ENCODE measurements at regions not wholly inside any gene's neighbourhood (a gene's known extent, or its start where the extent isn't known, plus 50 kb on each side); places are given as distances from the start of the nearest gene placed in this dataset.

- H3K27me3 ChIP-seq (ENCODE audit: control insufficient read depth, insufficient read depth, low read length) = no peaks in the 10 kb centered on the region
- no peaks in the 10 kb centered on the region for H3K36me3 ChIP-seq (ENCODE audit: control insufficient read depth, insufficient read depth, low read length)
- intact Hi-C loops (cut with micrococcal nuclease) = no loop called here
- H3K9me3 ChIP-seq (ENCODE audit: control insufficient read depth, insufficient read depth, low read length) = no peaks in the 10 kb centered on the region
- Mint-ChIP-seq H3K36me3 (peaks cover 11% of the 10 kb centered on the region), H3K27ac (no peak overlapping the region), H3K4me1 (no peaks in the 10 kb centered on the region), H3K27me3 (ENCODE audit: low read depth in 2 of 2) (no peaks in the 10 kb centered on the region), H3K4me3 (no peak overlapping the region), H3K9me3 (peaks cover 7 to 13% of the 10 kb centered on the region in 2 donors)
- DNase-seq (no peak), ATAC-seq (no peak)
- 92% methylated on average over 12 of the region's 12 CpGs for whole genome bisulfite sequencing (ENCODE audit: insufficient coverage)
- no peak for TF ChIP-seq CTCF (IDR thresholded peaks at IDR 0.05)
- H3K27ac ChIP-seq (ENCODE audit: low read length) = no peak overlapping the region
- no peak overlapping the region for H3K4me3 ChIP-seq (ENCODE audit: low read length)
- H3K4me1 ChIP-seq (ENCODE audit: control insufficient read depth, insufficient read depth, low read length) = no peaks in the 10 kb centered on the region
Observed at GRCh38 chr3:59654480-59655417, 604.9 kb upstream of the CFAP20DC start.

GRCh38 chr3:59654123-59654479, 604.3 kb upstream of the CFAP20DC start:
- Mint-ChIP-seq H3K4me1 (no peaks in the 10 kb centered on the region), H3K27me3 (ENCODE audit: low read depth in 2 of 2) (no peaks in the 10 kb centered on the region), H3K9me3 (peaks cover 8 to 15% of the 10 kb centered on the region in 2 donors), H3K4me3 (no peak overlapping the region), H3K36me3 (peaks cover 17% of the 10 kb centered on the region), H3K27ac (no peak overlapping the region)
- no peak for TF ChIP-seq CTCF (IDR thresholded peaks at IDR 0.05)
- no peaks in the 10 kb centered on the region for H3K36me3 ChIP-seq (ENCODE audit: control insufficient read depth, insufficient read depth, low read length)
- no peak overlapping the region for H3K27ac ChIP-seq (ENCODE audit: low read length)
- no peak overlapping the region for H3K4me3 ChIP-seq (ENCODE audit: low read length)
- H3K4me1 ChIP-seq (ENCODE audit: control insufficient read depth, insufficient read depth, low read length) = no peaks in the 10 kb centered on the region
- peaks cover 3% of the 10 kb centered on the region for H3K9me3 ChIP-seq (ENCODE audit: control insufficient read depth, insufficient read depth, low read length)
- intact Hi-C loops (cut with micrococcal nuclease) = no loop called here
- DNase-seq = no peak
- no peaks in the 10 kb centered on the region for H3K27me3 ChIP-seq (ENCODE audit: control insufficient read depth, insufficient read depth, low read length)
- WGBS (ENCODE audit: insufficient coverage) = 94% methylated on average over 9 of the region's 9 CpGs
- ATAC-seq = no peak

GRCh38 chr3:59653405-59654122, 603.7 kb upstream of the CFAP20DC start:
- Histone ChIP-seq H3K4me1 (ENCODE audit: control insufficient read depth, insufficient read depth, low read length) (no peaks in the 10 kb centered on the region), H3K9me3 (ENCODE audit: control insufficient read depth, insufficient read depth, low read length) (peaks cover 8% of the 10 kb centered on the region), H3K36me3 (ENCODE audit: control insufficient read depth, insufficient read depth, low read length) (no peaks in the 10 kb centered on the region), H3K27me3 (ENCODE audit: control insufficient read depth, insufficient read depth, low read length) (no peaks in the 10 kb centered on the region), H3K27ac (ENCODE audit: low read length) (no peak overlapping the region), H3K4me3 (ENCODE audit: low read length) (no peak overlapping the region)
- Mint-ChIP-seq H3K9me3 (peaks cover 8 to 15% of the 10 kb centered on the region in 2 donors), H3K27me3 (ENCODE audit: low read depth in 2 of 2) (no peaks in the 10 kb centered on the region), H3K27ac (no peak overlapping the region), H3K36me3 (peaks cover 19% of the 10 kb centered on the region), H3K4me3 (no peak overlapping the region), H3K4me1 (no peaks in the 10 kb centered on the region)
- intact Hi-C loops (cut with micrococcal nuclease) = no loop called here
- 92% methylated on average over 5 of the region's 7 CpGs for WGBS (ENCODE audit: insufficient coverage)
- no peak for DNase-seq
- no peak for ATAC-seq
- TF ChIP-seq CTCF (IDR thresholded peaks at IDR 0.05) = no peak
